Gastroesophageal sphincter (tissue), 3 donors: ENCODE measurements at regions not wholly inside any gene's neighbourhood (a gene's known extent, or its start where the extent isn't known, plus 50 kb on each side); places are given as distances from the start of the nearest gene placed in this dataset.

ENCODE experiments used
- CTCF ChIP-seq, 4 experiments: fragments of 200-600 bp in 2 of 4; fragments of 450-650 bp in 2 of 4; sonication (generic) in 1 of 4; IDR thresholded peaks; one replicate each; pipeline ENCODE4 v1.5.1; 2017 to 2019; ENCODE audit warnings: antibody characterized with exemption in 4 of 4, mild to moderate bottlenecking in 2 of 4, moderate library complexity in 2 of 4
- EP300 ChIP-seq: sonication (generic); formaldehyde crosslinking; IDR thresholded peaks from one replicate; pipeline ENCODE4 v1.6.1; 2017; ENCODE audit warnings: antibody characterized with exemption, mild to moderate bottlenecking
- POLR2A ChIP-seq, 2 donors: fragments of 450-650 bp; IDR thresholded peaks; one replicate each; pipeline ENCODE4 v1.6.1; 2017; ENCODE audit warnings: antibody characterized with exemption in 2 of 2, mild to moderate bottlenecking in 2 of 2, moderate library complexity in 1 of 2

GRCh38 chr21:8989261-8989711, 1532.1 kb upstream of the TPTE start:
- TF ChIP-seq EP300, result no peak
- TF ChIP-seq POLR2A (IDR thresholded peaks at IDR 0.05), result no peak
- no peak for TF ChIP-seq CTCF (IDR thresholded peaks at IDR 0.05)
